Mesothelial cell of epicardium (in vitro differentiated cells): ENCODE measurements at regions not wholly inside any gene's neighbourhood (a gene's known extent, or its start where the extent isn't known, plus 50 kb on each side); places are given as distances from the start of the nearest gene placed in this dataset.

Source experiments
- DNase-seq, 2 experiments: peaks; one replicate each; pipeline ENCODE4 v3.0.0; 2021; ENCODE audit warnings: low spot score in 2 of 2; ENCODE audit not compliant: unreplicated experiment in 2 of 2
- H3K27ac Mint-ChIP-seq: 2 replicates; pipeline ENCODE4 v1.8.0; 2021; ENCODE audit warnings: mixed read lengths
- H3K27me3 Mint-ChIP-seq: 2 replicates; pipeline ENCODE4 v1.8.0; 2021; ENCODE audit warnings: low read depth, mixed read lengths
- H3K36me3 Mint-ChIP-seq: 2 replicates; pipeline ENCODE4 v1.8.0; 2021; ENCODE audit warnings: mixed read lengths
- H3K4me1 Mint-ChIP-seq: 2 replicates; pipeline ENCODE4 v1.8.0; 2021; ENCODE audit warnings: mixed read lengths
- H3K4me3 Mint-ChIP-seq: 2 replicates; pipeline ENCODE4 v1.8.0; 2021; ENCODE audit warnings: mild to moderate bottlenecking, moderate library complexity, mixed read lengths
- H3K9me3 Mint-ChIP-seq: 2 replicates; pipeline ENCODE4 v1.8.0; 2021; ENCODE audit warnings: mixed read lengths
- CTCF ChIP-seq: fragments of 200-600 bp; sonication (generic); IDR thresholded peaks from one replicate; pipeline ENCODE4 v1.5.0; 2021; ENCODE audit warnings: antibody characterized with exemption; ENCODE audit not compliant: unreplicated experiment

- no peak for TF ChIP-seq CTCF
- H3K9me3 Mint-ChIP-seq: peaks cover 15% of the 10 kb centered on the region
- no peaks in the 10 kb centered on the region for H3K4me1 Mint-ChIP-seq
- H3K4me3 Mint-ChIP-seq: no peak overlapping the region
- no peak overlapping the region for H3K27ac Mint-ChIP-seq
- H3K36me3 Mint-ChIP-seq: no peaks in the 10 kb centered on the region
- H3K27me3 Mint-ChIP-seq: no peaks in the 10 kb centered on the region
- no peak for DNase-seq
Measured at GRCh38 chr18:25612466-25612865, 260.5 kb upstream of the ZNF521 start.

GRCh38 chr18:25608091-25608490, 256.1 kb upstream of the ZNF521 start:
- no peaks in the 10 kb centered on the region for H3K27me3 Mint-ChIP-seq
- no peak for TF ChIP-seq CTCF
- peaks cover 15% of the 10 kb centered on the region for H3K4me1 Mint-ChIP-seq
- no peak for DNase-seq
- H3K36me3 Mint-ChIP-seq: no peaks in the 10 kb centered on the region
- H3K27ac Mint-ChIP-seq: no peak overlapping the region
- no peak overlapping the region for H3K4me3 Mint-ChIP-seq
- peaks cover 8% of the 10 kb centered on the region for H3K9me3 Mint-ChIP-seq

- H3K9me3 Mint-ChIP-seq: peaks cover 5% of the 10 kb centered on the region
- no peaks in the 10 kb centered on the region for H3K36me3 Mint-ChIP-seq
- peaks cover 15% of the 10 kb centered on the region for H3K4me1 Mint-ChIP-seq
- DNase-seq: no peak
- no peak overlapping the region for H3K27ac Mint-ChIP-seq
- H3K27me3 Mint-ChIP-seq: no peaks in the 10 kb centered on the region
- H3K4me3 Mint-ChIP-seq: no peak overlapping the region
- TF ChIP-seq CTCF: no peak
Measured at GRCh38 chr18:25604894-25605597, 253.1 kb upstream of the ZNF521 start.

GRCh38 chr18:25604196-25604893, 252.4 kb upstream of the ZNF521 start:
- Mint-ChIP-seq H3K27me3 (no peaks in the 10 kb centered on the region), H3K9me3 (no peaks in the 10 kb centered on the region), H3K27ac (no peak overlapping the region), H3K36me3 (no peaks in the 10 kb centered on the region), H3K4me1 (peaks cover 15% of the 10 kb centered on the region), H3K4me3 (no peak overlapping the region)
- no peak for TF ChIP-seq CTCF
- DNase-seq: no peak

- Mint-ChIP-seq H3K36me3 (no peaks in the 10 kb centered on the region), H3K4me3 (no peak overlapping the region), H3K4me1 (peaks cover 2% of the 10 kb centered on the region), H3K9me3 (no peaks in the 10 kb centered on the region), H3K27ac (no peak overlapping the region), H3K27me3 (no peaks in the 10 kb centered on the region)
- TF ChIP-seq CTCF: no peak
- no peak for DNase-seq
Measured at GRCh38 chr18:25599443-25599842, 247.5 kb upstream of the ZNF521 start.
